ENCODE measurements at regions not wholly inside any gene's neighbourhood (a gene's known extent, or its start where the extent isn't known, plus 50 kb on each side); places are given as distances from the start of the nearest gene placed in this dataset.

DNA sequence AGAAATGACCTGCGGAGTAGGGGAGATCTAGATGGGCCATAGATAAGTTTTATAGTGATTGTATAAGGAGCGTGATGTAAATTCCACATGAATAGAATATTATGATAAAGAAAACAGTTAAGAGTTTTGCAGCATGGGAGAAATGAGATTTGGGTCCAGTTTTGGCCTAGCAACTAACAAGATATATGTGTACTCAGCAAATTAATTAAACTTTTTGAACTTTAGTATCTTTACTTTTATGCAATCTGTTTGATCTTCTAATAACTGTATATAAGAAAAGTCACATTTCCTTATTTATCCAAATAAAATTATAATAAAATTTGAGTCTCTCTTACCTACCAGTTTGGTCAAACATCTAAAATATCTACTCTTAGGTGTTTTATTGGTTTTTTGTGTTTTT lies 1011.8 kb upstream of the NCAM2 start:
- RAD21 ChIA-PET (ENCODE audit: low non-redundant PET in 1 of 2, low total read pairs in 2 of 2, uncharacterized antibody in 2 of 2, unreplicated experiment in 2 of 2): no interaction called here
- POLR2A ChIA-PET: no interaction called here
- CTCF ChIA-PET: no interaction called here

DNA sequence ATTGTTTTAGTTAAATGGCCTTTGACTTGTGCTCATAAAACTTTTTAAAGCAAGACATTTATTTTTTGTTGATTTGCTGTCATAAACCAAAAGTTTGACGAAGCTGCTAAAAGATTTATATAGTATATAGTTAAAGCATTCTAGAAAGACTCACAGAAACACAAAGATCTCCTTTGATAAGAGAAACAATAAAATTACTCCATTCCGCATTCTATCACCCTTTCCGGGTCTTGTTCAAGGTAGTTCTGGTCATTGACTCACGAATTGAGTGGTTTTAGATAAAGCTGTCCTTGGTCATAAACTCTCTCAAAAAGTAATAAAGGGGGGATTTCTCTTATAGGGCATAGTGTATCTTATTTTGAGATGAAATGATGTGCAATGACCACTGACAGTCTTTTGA lies 1010.5 kb upstream of the NCAM2 start:
- ATAC-seq: no peak
- Histone ChIP-seq H3K27ac (ENCODE audit: low read depth, low read length) (no peak overlapping the region), H3K4me1 (ENCODE audit: control insufficient read depth in 1 of 2, insufficient read depth in 2 of 2, low read length in 2 of 2) (no peaks in the 10 kb centered on the region), H3K9ac (ENCODE audit: low read length) (no peak overlapping the region), H2AFZ (ENCODE audit: low read depth, low read length, poor library complexity, severe bottlenecking) (no peak overlapping the region), H3K79me2 (ENCODE audit: insufficient read depth, low read length) (no peaks in the 10 kb centered on the region), H3K9me2 (ENCODE audit: insufficient read depth) (no peaks in the 10 kb centered on the region), H4K20me1 (ENCODE audit: insufficient read depth) (no peaks in the 10 kb centered on the region), H3K9me3 (ENCODE audit: control insufficient read depth in 1 of 2, insufficient read depth in 1 of 2, low read depth in 1 of 2, low read length in 2 of 2) (peaks cover 5 to 12% of the 10 kb centered on the region in 2 experiments; a peak in 3 of 4 replicates), H3K36me3 (ENCODE audit: control insufficient read depth in 1 of 2, insufficient read depth in 2 of 2, low read length in 2 of 2) (no peaks in the 10 kb centered on the region), H3K4me2 (ENCODE audit: low read length) (no peak overlapping the region), H3K4me3 (replicated peaks in 1 of 2; ENCODE audit: low read depth in 1 of 2, low read length in 2 of 2) (no peak overlapping the region), H3K27me3 (ENCODE audit: insufficient read depth, low read length) (no peaks in the 10 kb centered on the region)
- intact Hi-C loops (cut with micrococcal nuclease): no loop called here
- no TSS peak for BruUV-seq (replicated peaks)
- DNase-seq (ENCODE audit: low read depth, low spot score): no peak
- RAD21 ChIA-PET (ENCODE audit: low non-redundant PET in 1 of 2, low total read pairs in 2 of 2, uncharacterized antibody in 2 of 2, unreplicated experiment in 2 of 2): no interaction called here
- POLR2A ChIA-PET: no interaction called here
- CTCF ChIA-PET: no interaction called here
- no peak for TF ChIP-seq EZH2phosphoT487 (IDR thresholded peaks at IDR 0.05; ENCODE audit: borderline replicate concordance)
- TF ChIP-seq SRF (IDR thresholded peaks at IDR 0.05; ENCODE audit: low read depth): no peak
- no peak for TF ChIP-seq POLR2A (IDR thresholded peaks at IDR 0.05; ENCODE audit: borderline replicate concordance, extremely low read depth, insufficient read depth, insufficient read length)
- TF ChIP-seq TCF7L2 (IDR thresholded peaks at IDR 0.05; ENCODE audit: borderline replicate concordance, extremely low read depth, insufficient read depth, insufficient read length): no peak
- TF ChIP-seq RAD21 (IDR thresholded peaks at IDR 0.05; ENCODE audit: low read depth): no peak
- TF ChIP-seq SP1 (IDR thresholded peaks at IDR 0.05; ENCODE audit: low read depth): no peak
- TF ChIP-seq EGR1 (IDR thresholded peaks at IDR 0.05; ENCODE audit: low read depth): no peak
- no peak for TF ChIP-seq SIN3A (IDR thresholded peaks at IDR 0.05; ENCODE audit: low read depth)
- TF ChIP-seq, protein P1, sequence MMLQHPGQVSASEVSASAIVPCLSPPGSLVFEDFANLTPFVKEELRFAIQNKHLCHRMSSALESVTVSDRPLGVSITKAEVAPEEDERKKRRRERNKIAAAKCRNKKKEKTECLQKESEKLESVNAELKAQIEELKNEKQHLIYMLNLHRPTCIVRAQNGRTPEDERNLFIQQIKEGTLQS (IDR thresholded peaks at IDR 0.05): no peak
- TF ChIP-seq CTCF (IDR thresholded peaks at IDR 0.05 in 2 of 3, conservative IDR thresholded peaks at IDR 0.05 in 1 of 3; ENCODE audit: borderline replicate concordance in 1 of 3, insufficient read depth in 1 of 3, low read depth in 2 of 3, low read length in 2 of 3): no peak
- TF ChIP-seq CEBPB (IDR thresholded peaks at IDR 0.05; ENCODE audit: low read depth): no peak
- TF ChIP-seq, protein P2, sequence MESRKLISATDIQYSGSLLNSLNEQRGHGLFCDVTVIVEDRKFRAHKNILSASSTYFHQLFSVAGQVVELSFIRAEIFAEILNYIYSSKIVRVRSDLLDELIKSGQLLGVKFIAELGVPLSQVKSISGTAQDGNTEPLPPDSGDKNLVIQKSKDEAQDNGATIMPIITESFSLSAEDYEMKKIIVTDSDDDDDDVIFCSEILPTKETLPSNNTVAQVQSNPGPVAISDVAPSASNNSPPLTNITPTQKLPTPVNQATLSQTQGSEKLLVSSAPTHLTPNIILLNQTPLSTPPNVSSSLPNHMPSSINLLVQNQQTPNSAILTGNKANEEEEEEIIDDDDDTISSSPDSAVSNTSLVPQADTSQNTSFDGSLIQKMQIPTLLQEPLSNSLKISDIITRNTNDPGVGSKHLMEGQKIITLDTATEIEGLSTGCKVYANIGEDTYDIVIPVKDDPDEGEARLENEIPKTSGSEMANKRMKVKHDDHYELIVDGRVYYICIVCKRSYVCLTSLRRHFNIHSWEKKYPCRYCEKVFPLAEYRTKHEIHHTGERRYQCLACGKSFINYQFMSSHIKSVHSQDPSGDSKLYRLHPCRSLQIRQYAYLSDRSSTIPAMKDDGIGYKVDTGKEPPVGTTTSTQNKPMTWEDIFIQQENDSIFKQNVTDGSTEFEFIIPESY (IDR thresholded peaks at IDR 0.05; ENCODE audit: extremely low read depth, insufficient replicate concordance, low read length): no peak
- TF ChIP-seq ELF1 (IDR thresholded peaks at IDR 0.05; ENCODE audit: borderline replicate concordance, low read depth): no peak

More for the DNA sequence above, 1011.8 kb upstream of the NCAM2 start:
- TF ChIP-seq EZH2phosphoT487 (IDR thresholded peaks at IDR 0.05; ENCODE audit: borderline replicate concordance): no peak
- TF ChIP-seq EGR1 (IDR thresholded peaks at IDR 0.05; ENCODE audit: low read depth): no peak
- TF ChIP-seq, protein P2 (IDR thresholded peaks at IDR 0.05; ENCODE audit: extremely low read depth, insufficient replicate concordance, low read length): no peak
- no peak for TF ChIP-seq JUND (IDR thresholded peaks at IDR 0.05)
- Histone ChIP-seq H3K4me3 (replicated peaks in 1 of 2; ENCODE audit: low read depth in 1 of 2, low read length in 2 of 2) (no peak overlapping the region), H3K36me3 (ENCODE audit: control insufficient read depth in 1 of 2, insufficient read depth in 2 of 2, low read length in 2 of 2) (no peaks in the 10 kb centered on the region), H2AFZ (ENCODE audit: low read depth, low read length, poor library complexity, severe bottlenecking) (no peak overlapping the region), H3K27ac (ENCODE audit: low read depth, low read length) (no peak overlapping the region), H4K20me1 (ENCODE audit: insufficient read depth) (no peaks in the 10 kb centered on the region), H3K9ac (ENCODE audit: low read length) (no peak overlapping the region), H3K4me2 (ENCODE audit: low read length) (no peak overlapping the region), H3K79me2 (ENCODE audit: insufficient read depth, low read length) (no peaks in the 10 kb centered on the region), H3K27me3 (ENCODE audit: insufficient read depth, low read length) (no peaks in the 10 kb centered on the region), H3K9me2 (ENCODE audit: insufficient read depth) (no peaks in the 10 kb centered on the region), H3K9me3 (ENCODE audit: control insufficient read depth in 1 of 2, insufficient read depth in 1 of 2, low read depth in 1 of 2, low read length in 2 of 2) (peaks cover 5 to 10% of the 10 kb centered on the region in 2 experiments; a peak in 3 of 4 replicates), H3K4me1 (ENCODE audit: control insufficient read depth in 1 of 2, insufficient read depth in 2 of 2, low read length in 2 of 2) (no peaks in the 10 kb centered on the region)
- DNase-seq (ENCODE audit: low read depth, low spot score): no peak
- BruUV-seq (replicated peaks): no TSS peak
- no peak for ATAC-seq
- intact Hi-C loops (cut with micrococcal nuclease): no loop called here

Measured in HCT116 (cell line).